Suprapubic skin (tissue), 4 donors: ENCODE measurements at regions not wholly inside any gene's neighbourhood (a gene's known extent, or its start where the extent isn't known, plus 50 kb on each side); places are given as distances from the start of the nearest gene placed in this dataset.

ENCODE experiments used
- DNase-seq, 2 donors: peaks; one replicate each; pipeline ENCODE4 v3.0.0-alpha.2; 2019; ENCODE audit warnings: low spot score in 2 of 2
- H3K27ac ChIP-seq: fragments of 200-600 bp; sonication (generic); one replicate; pipeline ENCODE4 v1.5.1; 2019
- H3K27me3 ChIP-seq: fragments of 200-600 bp; sonication (generic); one replicate; pipeline ENCODE4 v1.5.1; 2019
- H3K36me3 ChIP-seq: fragments of 200-600 bp; sonication (generic); one replicate; pipeline ENCODE4 v1.5.1; 2019
- H3K4me1 ChIP-seq: fragments of 200-600 bp; sonication (generic); one replicate; pipeline ENCODE4 v1.5.1; 2019
- H3K4me3 ChIP-seq: fragments of 200-600 bp; sonication (generic); one replicate; pipeline ENCODE4 v1.5.1; 2019; ENCODE audit warnings: mild to moderate bottlenecking
- H3K9me3 ChIP-seq: fragments of 200-600 bp; sonication (generic); one replicate; pipeline ENCODE4 v1.5.1; 2019
- CTCF ChIP-seq, 2 donors: fragments of 200-600 bp in 1 of 2; fragments of 450-650 bp in 1 of 2; sonication (generic) in 1 of 2; IDR thresholded peaks; one replicate each; pipeline ENCODE4 v1.5.1; 2016 to 2019; ENCODE audit warnings: antibody characterized with exemption in 2 of 2, mild to moderate bottlenecking in 1 of 2, moderate library complexity in 1 of 2
- EP300 ChIP-seq: sonication (generic); formaldehyde crosslinking; IDR thresholded peaks from one replicate; pipeline ENCODE4 v1.6.1; 2017; ENCODE audit warnings: antibody characterized with exemption
- POLR2A ChIP-seq, 2 donors: fragments of 450-650 bp; IDR thresholded peaks; one replicate each; pipeline ENCODE4 v1.6.1; 2017; ENCODE audit warnings: antibody characterized with exemption in 2 of 2, mild to moderate bottlenecking in 2 of 2, moderate library complexity in 2 of 2
- POLR2AphosphoS5 ChIP-seq, 3 donors: sonication (generic); formaldehyde crosslinking; IDR thresholded peaks; one replicate each; pipeline ENCODE4 v1.6.1; 2017; ENCODE audit warnings: antibody characterized with exemption in 3 of 3
- WGBS: methylation state at CpG from one replicate; pipeline ENCODE4 v1.1.5; 2018; 5-methylcytosine and 5-hydroxymethylcytosine counted together

GRCh38 chr15:26144836-26145235 lies 281.7 kb upstream of the ATP10A start:
- no peak for TF ChIP-seq CTCF (IDR thresholded peaks at IDR 0.05)
- TF ChIP-seq POLR2AphosphoS5 (IDR thresholded peaks at IDR 0.05): no peak
- TF ChIP-seq EP300: no peak
- no peak for TF ChIP-seq POLR2A (IDR thresholded peaks at IDR 0.05)
- WGBS: 74% methylated on average over 4 of the region's 4 CpGs

GRCh38 chr15:26143221-26143620 lies 280.1 kb upstream of the ATP10A start:
- no peak for DNase-seq
- Histone ChIP-seq H3K4me3 (no peak overlapping the region), H3K4me1 (no peaks in the 10 kb centered on the region), H3K27me3 (peaks cover 3% of the 10 kb centered on the region), H3K36me3 (no peaks in the 10 kb centered on the region), H3K9me3 (no peaks in the 10 kb centered on the region), H3K27ac (no peak overlapping the region)
- TF ChIP-seq POLR2AphosphoS5 (IDR thresholded peaks at IDR 0.05) (no peak), EP300 (no peak), CTCF (IDR thresholded peaks at IDR 0.05) (no peak), POLR2A (IDR thresholded peaks at IDR 0.05) (no peak)
- WGBS: 93% methylated on average over 1 of the region's 1 CpG

More at GRCh38 chr15:26144836-26145235, 281.7 kb upstream of the ATP10A start:
- H3K9me3 ChIP-seq: no peaks in the 10 kb centered on the region
- DNase-seq: no peak
- no peak overlapping the region for H3K27ac ChIP-seq
- H3K36me3 ChIP-seq: no peaks in the 10 kb centered on the region
- no peaks in the 10 kb centered on the region for H3K4me1 ChIP-seq
- no peak overlapping the region for H3K4me3 ChIP-seq
- peaks cover 5% of the 10 kb centered on the region for H3K27me3 ChIP-seq

GRCh38 chr15:26134812-26135211 lies 271.7 kb upstream of the ATP10A start:
- DNase-seq: no peak
- TF ChIP-seq POLR2A (IDR thresholded peaks at IDR 0.05): no peak
- TF ChIP-seq CTCF (IDR thresholded peaks at IDR 0.05): no peak
- TF ChIP-seq POLR2AphosphoS5 (IDR thresholded peaks at IDR 0.05): no peak
- no peak for TF ChIP-seq EP300
- H3K36me3 ChIP-seq: no peaks in the 10 kb centered on the region
- no peaks in the 10 kb centered on the region for H3K9me3 ChIP-seq
- H3K4me1 ChIP-seq: no peaks in the 10 kb centered on the region
- peaks cover 14% of the 10 kb centered on the region for H3K27me3 ChIP-seq
- WGBS: 83% methylated on average over 11 of the region's 11 CpGs
- no peak overlapping the region for H3K4me3 ChIP-seq
- no peak overlapping the region for H3K27ac ChIP-seq

GRCh38 chr15:26134152-26134551 lies 271.0 kb upstream of the ATP10A start:
- H3K4me1 ChIP-seq: no peaks in the 10 kb centered on the region
- 51% methylated on average over 5 of the region's 5 CpGs for WGBS
- H3K4me3 ChIP-seq: no peak overlapping the region
- no peak for DNase-seq
- H3K36me3 ChIP-seq: no peaks in the 10 kb centered on the region
- peaks cover 21% of the 10 kb centered on the region for H3K27me3 ChIP-seq
- no peak for TF ChIP-seq EP300
- TF ChIP-seq POLR2A (IDR thresholded peaks at IDR 0.05): no peak
- no peak for TF ChIP-seq POLR2AphosphoS5 (IDR thresholded peaks at IDR 0.05)
- no peak for TF ChIP-seq CTCF (IDR thresholded peaks at IDR 0.05)
- no peak overlapping the region for H3K27ac ChIP-seq
- H3K9me3 ChIP-seq: no peaks in the 10 kb centered on the region

GRCh38 chr15:26132811-26133210 lies 269.7 kb upstream of the ATP10A start:
- no peak for DNase-seq
- Histone ChIP-seq H3K27me3 (peaks cover 25% of the 10 kb centered on the region), H3K4me3 (no peak overlapping the region), H3K36me3 (no peaks in the 10 kb centered on the region), H3K9me3 (no peaks in the 10 kb centered on the region), H3K27ac (no peak overlapping the region), H3K4me1 (no peaks in the 10 kb centered on the region)
- WGBS: 62% methylated on average over 3 of the region's 3 CpGs
- TF ChIP-seq POLR2AphosphoS5 (IDR thresholded peaks at IDR 0.05) (no peak), EP300 (no peak), CTCF (IDR thresholded peaks at IDR 0.05) (no peak), POLR2A (IDR thresholded peaks at IDR 0.05) (no peak)
